ENCODE measurements at regions not wholly inside any gene's neighbourhood (a gene's known extent, or its start where the extent isn't known, plus 50 kb on each side); places are given as distances from the start of the nearest gene placed in this dataset.

- TF ChIP-seq EZH2phosphoT487 (IDR thresholded peaks at IDR 0.05; ENCODE audit: low read depth) (no peak), CTCF (IDR thresholded peaks at IDR 0.05; ENCODE audit: low read depth, low read length) (no peak)
- Histone ChIP-seq H3K27ac (ENCODE audit: low read length) (no peak overlapping the region), H3K4me1 (ENCODE audit: low read length) (no peaks in the 10 kb centered on the region), H2AFZ (ENCODE audit: low read depth, low read length) (no peak overlapping the region), H3K9me3 (ENCODE audit: insufficient read depth, low read length) (no peaks in the 10 kb centered on the region), H4K20me1 (ENCODE audit: insufficient read depth, low read length) (no peaks in the 10 kb centered on the region), H3K79me2 (ENCODE audit: low read length) (no peaks in the 10 kb centered on the region), H3K4me2 (ENCODE audit: low read length) (no peak overlapping the region), H3K9ac (ENCODE audit: low read length) (no peak overlapping the region), H3K4me3 (ENCODE audit: low read length) (no peak overlapping the region), H3K36me3 (replicated peaks; ENCODE audit: low read depth, low read length) (no peaks in the 10 kb centered on the region), H3K27me3 (ENCODE audit: low read depth, low read length) (no peaks in the 10 kb centered on the region)
These were observed 982.9 kb upstream of the RBFOX1 start for GRCh38 chr16:6349725-6350124.

GRCh38 chr16:6345090-6345489 is 987.6 kb upstream of the RBFOX1 start:
- Histone ChIP-seq H3K27ac (ENCODE audit: low read length) (no peak overlapping the region), H3K9me3 (ENCODE audit: insufficient read depth, low read length) (no peaks in the 10 kb centered on the region), H3K79me2 (ENCODE audit: low read length) (no peaks in the 10 kb centered on the region), H3K4me3 (ENCODE audit: low read length) (no peak overlapping the region), H2AFZ (ENCODE audit: low read depth, low read length) (no peak overlapping the region), H3K27me3 (ENCODE audit: low read depth, low read length) (no peaks in the 10 kb centered on the region), H3K4me2 (ENCODE audit: low read length) (no peak overlapping the region), H3K4me1 (ENCODE audit: low read length) (no peaks in the 10 kb centered on the region), H3K9ac (ENCODE audit: low read length) (no peak overlapping the region), H3K36me3 (replicated peaks; ENCODE audit: low read depth, low read length) (no peaks in the 10 kb centered on the region), H4K20me1 (ENCODE audit: insufficient read depth, low read length) (no peaks in the 10 kb centered on the region)
- TF ChIP-seq EZH2phosphoT487 (IDR thresholded peaks at IDR 0.05; ENCODE audit: low read depth) (no peak), CTCF (IDR thresholded peaks at IDR 0.05; ENCODE audit: low read depth, low read length) (peak; percentile 19; the same call in 1 of the 2 replicates)

- TF ChIP-seq EZH2phosphoT487 (IDR thresholded peaks at IDR 0.05; ENCODE audit: low read depth) (no peak), CTCF (IDR thresholded peaks at IDR 0.05; ENCODE audit: low read depth, low read length) (no peak)
- Histone ChIP-seq H3K36me3 (replicated peaks; ENCODE audit: low read depth, low read length) (no peaks in the 10 kb centered on the region), H3K4me2 (ENCODE audit: low read length) (no peak overlapping the region), H3K27ac (ENCODE audit: low read length) (no peak overlapping the region), H2AFZ (ENCODE audit: low read depth, low read length) (no peak overlapping the region), H3K27me3 (ENCODE audit: low read depth, low read length) (no peaks in the 10 kb centered on the region), H3K4me1 (ENCODE audit: low read length) (no peaks in the 10 kb centered on the region), H3K79me2 (ENCODE audit: low read length) (no peaks in the 10 kb centered on the region), H3K4me3 (ENCODE audit: low read length) (no peak overlapping the region), H3K9ac (ENCODE audit: low read length) (no peak overlapping the region), H3K9me3 (ENCODE audit: insufficient read depth, low read length) (no peaks in the 10 kb centered on the region), H4K20me1 (ENCODE audit: insufficient read depth, low read length) (no peaks in the 10 kb centered on the region)
These were observed 989.5 kb upstream of the RBFOX1 start for GRCh38 chr16:6343157-6343556.

DNA sequence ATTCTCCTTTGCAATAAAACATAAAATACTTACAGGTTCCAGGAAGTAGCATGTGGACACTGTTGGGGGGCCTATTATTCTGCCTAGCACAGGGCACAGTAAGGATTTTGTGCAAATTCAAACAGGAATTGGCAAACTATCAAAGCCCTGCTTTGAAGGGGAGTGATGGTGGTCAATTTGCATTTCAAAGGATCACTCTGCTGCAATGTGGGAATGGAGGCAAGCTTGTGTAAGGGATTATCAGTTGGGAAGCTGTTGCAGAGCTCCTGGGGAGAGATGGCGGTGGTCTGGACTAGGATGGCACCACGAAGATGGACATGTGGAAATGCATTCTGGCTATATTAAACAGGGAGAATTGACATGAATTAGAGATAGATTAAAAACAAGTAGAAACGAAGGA is 990.7 kb upstream of the RBFOX1 start:
- H3K36me3 ChIP-seq (replicated peaks; ENCODE audit: low read depth, low read length): no peaks in the 10 kb centered on the region
- H3K4me3 ChIP-seq (ENCODE audit: low read length): no peak overlapping the region
- H3K4me1 ChIP-seq (ENCODE audit: low read length): no peaks in the 10 kb centered on the region
- no peak for TF ChIP-seq CTCF (IDR thresholded peaks at IDR 0.05; ENCODE audit: low read depth, low read length)
- TF ChIP-seq EZH2phosphoT487 (IDR thresholded peaks at IDR 0.05; ENCODE audit: low read depth): no peak
- no peaks in the 10 kb centered on the region for H3K27me3 ChIP-seq (ENCODE audit: low read depth, low read length)
- no peak overlapping the region for H3K4me2 ChIP-seq (ENCODE audit: low read length)
- no peaks in the 10 kb centered on the region for H4K20me1 ChIP-seq (ENCODE audit: insufficient read depth, low read length)
- no peaks in the 10 kb centered on the region for H3K9me3 ChIP-seq (ENCODE audit: insufficient read depth, low read length)
- no peaks in the 10 kb centered on the region for H3K79me2 ChIP-seq (ENCODE audit: low read length)
- H2AFZ ChIP-seq (ENCODE audit: low read depth, low read length): no peak overlapping the region
- no peak overlapping the region for H3K9ac ChIP-seq (ENCODE audit: low read length)
- no peak overlapping the region for H3K27ac ChIP-seq (ENCODE audit: low read length)
